ENCODE measurements at regions not wholly inside any gene's neighbourhood (a gene's known extent, or its start where the extent isn't known, plus 50 kb on each side); places are given as distances from the start of the nearest gene placed in this dataset.
"Not testable (repeated sequence)": the region's sequence is repeated elsewhere in the genome, so short reads cannot be mapped to it uniquely, and the experiment has no call there.

DNA sequence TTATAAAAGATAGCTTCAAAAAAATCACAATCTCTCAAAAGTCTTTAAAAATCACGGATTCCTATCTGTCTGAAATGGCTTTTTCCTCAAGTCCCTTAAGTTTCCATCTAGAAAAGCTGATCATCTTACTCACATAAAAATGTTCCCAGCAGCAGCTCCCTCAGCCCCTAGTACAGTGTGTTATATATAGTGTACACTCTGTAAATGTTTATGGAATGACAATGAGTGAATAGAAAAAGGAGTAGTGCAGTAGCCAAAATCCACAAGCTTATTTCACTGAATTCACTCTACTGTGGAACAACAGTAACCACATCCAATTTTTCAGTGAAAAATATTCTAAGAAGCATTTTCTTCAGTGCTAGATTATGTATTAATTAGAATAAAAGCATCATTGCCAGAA lies 609.4 kb downstream of the DTWD2 start:
- no peak for DNase-seq (ENCODE audit: low read depth)

DNA sequence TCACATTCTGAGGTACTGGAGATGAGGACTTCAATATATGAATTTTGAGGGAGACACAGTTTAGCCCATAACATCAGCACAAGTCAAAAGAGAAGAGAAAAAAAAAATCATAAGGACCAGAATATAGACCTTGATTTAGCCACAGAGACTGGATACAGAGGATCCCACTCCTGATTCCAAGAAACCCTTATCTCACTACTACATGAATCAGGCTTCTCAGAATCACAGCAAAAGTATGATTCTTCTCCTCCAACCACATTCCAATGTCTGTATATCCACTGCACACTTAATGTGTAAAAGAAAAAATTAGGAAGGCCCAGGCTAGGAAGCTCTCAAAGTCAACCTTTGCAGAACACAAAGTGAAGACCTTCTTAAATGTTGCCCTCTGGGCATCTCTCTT lies 610.9 kb downstream of the DTWD2 start:
- no peak for DNase-seq (ENCODE audit: low read depth)

DNA sequence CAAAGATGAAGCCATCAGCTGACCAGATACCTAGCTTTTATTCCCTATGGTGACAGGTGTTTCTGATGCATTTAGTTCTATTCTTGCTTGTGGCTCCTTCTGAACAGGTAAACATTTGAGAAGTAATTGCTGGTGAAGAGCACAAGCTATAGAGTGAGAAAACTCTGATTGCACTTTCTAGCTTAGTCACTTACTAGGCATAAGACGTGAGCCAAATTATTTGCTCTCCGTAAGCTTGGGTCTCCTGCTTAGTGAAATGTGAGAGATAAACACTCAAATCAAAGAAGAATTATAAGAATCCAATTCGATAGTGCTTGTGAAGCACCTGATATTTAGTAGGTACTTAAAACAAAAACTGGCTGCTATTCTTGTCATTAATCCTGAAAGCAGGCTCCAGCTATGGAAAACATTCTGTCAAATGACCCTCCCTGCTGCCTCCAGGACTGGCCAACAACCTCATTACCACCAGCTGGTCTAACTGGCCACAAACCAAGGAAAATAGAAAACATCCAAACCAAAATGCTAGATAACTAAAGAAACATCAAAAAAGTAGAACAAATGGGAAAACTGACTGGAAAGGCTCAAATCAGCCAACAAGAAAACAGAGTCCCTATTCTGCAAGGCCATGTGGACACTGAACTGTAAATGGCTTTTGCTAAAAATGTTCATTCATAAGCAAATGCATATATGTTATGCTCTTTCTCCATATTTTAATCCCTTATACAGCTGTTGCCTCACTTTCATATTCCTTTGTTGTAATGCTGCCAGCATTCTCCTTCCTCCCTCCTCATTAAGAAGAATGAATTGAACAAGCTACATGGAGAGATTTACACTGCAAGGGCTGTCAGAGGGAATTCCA lies 616.1 kb downstream of the DTWD2 start:
- DNase-seq (ENCODE audit: low read depth), result no peak

DNA sequence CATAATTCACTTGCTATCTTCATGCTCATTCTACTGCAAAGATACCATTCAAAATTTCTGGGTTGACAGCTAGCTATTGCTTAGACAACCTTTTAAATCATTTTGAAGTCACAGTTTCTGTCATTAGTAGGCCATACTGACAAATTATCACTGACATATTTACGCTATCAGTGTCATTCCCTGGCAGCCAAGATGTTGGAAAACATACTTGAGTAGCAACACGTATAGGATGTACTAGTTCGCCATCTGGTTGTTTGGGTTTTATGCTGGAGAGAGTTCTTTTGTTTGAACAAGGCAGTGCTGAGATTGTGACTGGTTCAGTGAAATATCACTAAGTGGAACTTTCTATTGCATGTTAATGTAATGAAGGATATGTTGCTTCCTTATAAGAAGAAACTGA lies 621.9 kb downstream of the DTWD2 start:
- DNase-seq (ENCODE audit: low read depth), result no peak

DNA sequence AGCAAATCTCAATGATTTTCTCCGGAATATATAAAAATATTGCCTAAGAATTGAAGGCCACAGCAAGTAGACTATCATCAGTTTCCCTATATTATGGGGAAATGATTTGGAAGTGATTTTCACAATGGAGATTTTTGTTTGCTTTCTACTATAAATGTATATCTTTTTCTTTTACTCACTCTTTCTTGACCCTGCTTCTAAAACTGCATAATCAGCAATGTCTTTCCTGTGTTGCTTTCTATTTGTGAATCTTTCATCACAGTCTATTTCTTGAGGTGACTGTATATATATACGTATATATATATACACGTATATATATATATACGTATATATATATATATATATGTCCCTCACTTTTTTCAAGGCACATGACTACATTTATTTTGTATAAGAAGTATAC lies 622.6 kb downstream of the DTWD2 start:
- DNase-seq (ENCODE audit: low read depth), result no peak

DNA sequence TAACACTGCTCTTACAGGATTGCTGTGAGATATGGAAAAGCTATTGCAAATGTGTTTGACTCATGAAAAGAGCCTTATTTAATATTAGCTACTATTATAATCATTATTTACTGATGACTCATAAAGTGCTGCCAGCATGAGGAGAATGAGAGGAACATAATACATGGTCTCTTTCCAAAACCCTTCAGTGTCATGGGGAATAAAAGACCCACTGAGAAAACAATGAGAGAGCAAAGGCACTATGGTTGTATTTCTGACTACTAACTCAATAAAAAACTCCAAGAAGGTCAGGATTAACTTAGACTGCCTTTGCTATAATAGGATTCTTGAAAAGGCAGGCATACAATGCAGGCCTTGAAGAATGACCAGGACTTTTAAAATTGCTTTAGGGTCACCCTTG lies 633.5 kb downstream of the DTWD2 start:
- no peak for DNase-seq (ENCODE audit: low read depth)

DNA sequence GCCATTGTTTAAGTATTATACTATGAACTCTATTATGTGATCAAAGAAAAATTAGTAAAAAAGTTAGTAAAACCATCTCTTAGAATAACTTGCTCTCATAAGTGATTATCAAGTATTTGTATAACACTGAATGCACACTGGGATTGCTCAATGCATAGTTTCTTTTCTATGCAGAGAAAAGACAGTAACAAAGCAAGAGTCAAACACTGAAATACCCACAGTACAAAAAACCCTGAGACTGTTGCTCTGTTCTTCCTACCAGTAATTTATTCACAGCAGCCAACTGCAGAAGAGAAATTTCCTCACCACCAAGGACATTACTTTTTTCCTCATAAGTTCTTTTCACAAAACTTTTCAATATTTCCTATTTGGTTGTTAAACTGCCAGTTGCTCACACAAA lies 634.4 kb downstream of the DTWD2 start:
- no peak for DNase-seq (ENCODE audit: low read depth)

DNA sequence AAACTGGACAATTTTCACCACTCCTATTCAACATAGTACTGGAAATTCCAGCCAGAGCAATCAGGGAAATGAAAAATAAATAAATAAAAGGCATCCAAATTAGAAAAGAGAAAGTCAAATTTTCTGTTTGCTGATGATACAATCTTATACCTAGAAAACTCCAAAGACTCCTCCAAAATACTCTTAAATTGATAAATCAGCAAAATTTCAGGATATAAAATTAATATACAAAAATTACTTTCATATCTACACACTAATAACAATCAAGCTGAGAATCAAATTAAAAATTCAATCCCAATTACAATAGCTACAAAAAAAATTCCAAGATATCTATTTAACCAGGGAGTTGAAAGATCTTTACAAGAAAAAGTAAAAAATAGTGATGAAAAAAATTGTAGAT lies 651.9 kb downstream of the DTWD2 start:
- DNase-seq (ENCODE audit: low read depth), result no peak

DNA sequence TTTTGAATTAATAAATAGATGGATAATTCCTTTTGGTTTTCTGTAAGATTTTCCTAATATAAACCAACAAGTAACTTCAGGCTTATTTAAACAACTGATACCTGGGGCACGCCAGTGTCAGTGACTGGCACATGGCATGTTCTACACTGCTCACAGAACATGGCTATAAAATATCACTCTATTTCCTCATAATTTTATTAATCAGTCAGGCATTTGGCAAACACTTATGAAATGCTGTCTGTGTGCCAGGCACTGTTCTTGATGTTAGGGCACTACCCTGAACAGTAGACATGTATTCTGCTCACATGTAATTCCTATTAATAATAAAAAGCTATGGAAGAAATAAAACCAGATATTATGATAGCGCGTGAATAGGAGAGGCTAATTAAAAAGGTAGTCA lies 661.0 kb downstream of the DTWD2 start:
- DNase-seq (ENCODE audit: low read depth), result no peak

DNA sequence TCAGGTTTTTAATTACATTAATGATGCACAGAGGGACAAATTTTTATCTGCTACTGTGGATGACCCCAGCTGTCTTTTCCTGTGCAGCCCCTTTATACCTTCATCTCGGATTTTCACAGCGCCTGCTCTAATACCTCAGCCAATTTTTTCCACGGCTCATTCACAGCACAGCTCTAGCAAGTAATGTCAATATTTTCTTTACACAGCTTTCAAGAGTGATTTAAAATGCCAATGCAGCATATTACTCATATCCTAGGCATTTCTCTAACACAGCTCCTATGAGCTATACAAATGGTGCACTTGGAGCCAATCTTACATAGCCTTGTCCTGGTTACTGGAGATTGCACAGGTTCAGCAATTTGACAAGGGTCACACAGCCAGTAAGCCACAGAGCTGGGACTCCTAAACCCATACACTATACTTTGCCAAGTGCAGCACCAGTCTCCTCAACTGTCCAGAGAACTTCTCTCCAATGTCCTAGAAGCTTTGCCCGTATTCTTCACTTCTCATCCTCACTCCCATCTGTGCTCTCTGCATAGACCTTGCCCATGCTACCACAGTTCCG lies 661.8 kb downstream of the DTWD2 start:
- DNase-seq (ENCODE audit: low read depth), result no peak

DNA sequence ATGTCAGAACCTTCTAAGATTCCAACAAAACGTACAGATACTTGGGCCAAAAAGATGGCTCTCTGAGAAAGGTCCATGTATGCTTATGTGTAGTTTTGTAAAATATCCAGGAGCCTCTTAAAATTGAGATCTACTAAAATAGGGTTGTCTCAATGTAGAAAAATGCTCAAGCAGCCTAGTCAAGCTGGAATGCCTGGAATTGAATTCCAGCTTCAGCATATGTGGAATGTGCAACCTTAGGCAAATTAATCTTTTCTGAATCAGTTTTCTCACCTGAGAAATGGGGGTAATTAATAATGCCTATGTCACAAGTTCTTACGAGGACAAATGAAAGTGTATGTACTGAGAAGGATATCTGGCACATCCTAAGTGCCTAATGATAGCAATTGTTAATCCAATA lies 662.4 kb downstream of the DTWD2 start:
- no peak for DNase-seq (ENCODE audit: low read depth)

DNA sequence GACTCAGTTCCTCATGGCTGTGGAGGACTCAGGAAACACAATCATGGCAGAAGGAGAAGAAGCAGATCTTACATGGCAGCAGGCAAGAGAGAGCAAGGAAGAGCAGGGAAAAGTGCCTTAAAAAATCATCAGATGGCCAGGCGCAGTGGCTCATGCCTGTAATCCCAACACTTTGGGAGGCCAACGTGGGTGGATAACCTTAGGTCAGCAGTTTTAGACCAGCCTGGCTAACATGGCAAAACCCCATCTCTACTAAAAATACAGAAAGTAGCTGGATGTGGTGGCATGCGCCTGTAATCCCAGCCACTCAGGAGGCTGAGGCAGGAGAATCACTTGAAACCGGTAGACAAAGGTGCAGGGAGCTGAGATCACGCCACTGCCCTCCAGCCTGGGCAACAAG lies 664.6 kb downstream of the DTWD2 start:
- not testable (repeated sequence) for DNase-seq (ENCODE audit: low read depth)

DNA sequence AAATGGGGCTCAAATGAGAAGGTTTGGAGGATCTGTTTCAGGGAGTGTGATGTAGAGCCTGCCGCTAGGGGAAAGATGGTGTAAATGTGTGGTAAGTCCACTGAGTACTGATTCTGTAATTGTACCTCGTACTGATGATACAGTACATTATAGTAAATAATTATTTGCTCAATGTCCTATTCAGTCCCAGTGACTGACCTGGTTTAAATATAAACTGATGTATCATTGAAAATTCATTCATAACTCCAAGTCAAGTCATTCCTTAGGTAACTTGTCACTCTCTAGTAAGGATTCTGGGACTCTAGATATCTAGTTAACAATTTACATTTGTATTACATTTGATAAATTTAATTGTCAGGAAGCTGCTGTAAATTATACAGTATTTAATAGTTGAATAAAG lies 667.3 kb downstream of the DTWD2 start:
- DNase-seq (ENCODE audit: low read depth), result no peak

DNA sequence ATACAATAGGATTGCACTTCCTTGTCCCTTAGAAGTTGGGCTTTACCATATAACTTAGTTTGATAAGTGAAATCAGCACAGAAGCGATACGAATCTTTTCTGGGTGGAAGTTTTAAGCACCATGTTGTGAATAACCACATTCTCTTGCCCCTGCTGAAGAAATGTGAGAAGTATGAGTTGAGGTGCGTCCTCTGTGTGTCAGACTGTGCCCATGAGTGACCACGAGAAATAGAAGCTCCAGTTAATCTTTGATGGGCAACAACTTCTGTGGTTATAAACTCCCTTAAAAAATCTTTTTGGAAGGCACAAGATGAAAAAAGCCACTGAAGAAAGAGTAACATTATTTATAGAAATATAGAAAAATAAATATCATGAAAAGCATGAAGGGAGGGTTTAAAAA lies 668.2 kb downstream of the DTWD2 start:
- no peak for DNase-seq (ENCODE audit: low read depth)

DNA sequence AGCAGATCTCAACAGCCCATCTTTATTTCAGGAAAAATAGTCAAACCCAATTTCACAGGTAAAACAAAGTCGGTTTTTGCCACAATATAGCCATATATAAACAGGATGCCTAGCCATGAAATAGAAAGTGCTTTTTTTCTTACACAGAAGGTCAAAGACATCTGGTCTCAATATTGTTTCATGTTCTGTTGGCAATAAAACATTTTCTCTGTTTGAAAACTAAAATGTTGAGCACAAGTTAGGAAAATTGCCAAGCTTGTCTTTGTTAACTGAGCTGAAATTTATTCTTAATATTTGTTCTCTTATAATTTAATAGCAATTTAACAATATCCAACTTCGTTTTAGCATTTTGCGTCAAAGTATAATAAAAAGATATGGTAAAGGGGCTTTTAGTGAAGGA lies 673.4 kb downstream of the DTWD2 start:
- no peak for DNase-seq (ENCODE audit: low read depth)

DNA sequence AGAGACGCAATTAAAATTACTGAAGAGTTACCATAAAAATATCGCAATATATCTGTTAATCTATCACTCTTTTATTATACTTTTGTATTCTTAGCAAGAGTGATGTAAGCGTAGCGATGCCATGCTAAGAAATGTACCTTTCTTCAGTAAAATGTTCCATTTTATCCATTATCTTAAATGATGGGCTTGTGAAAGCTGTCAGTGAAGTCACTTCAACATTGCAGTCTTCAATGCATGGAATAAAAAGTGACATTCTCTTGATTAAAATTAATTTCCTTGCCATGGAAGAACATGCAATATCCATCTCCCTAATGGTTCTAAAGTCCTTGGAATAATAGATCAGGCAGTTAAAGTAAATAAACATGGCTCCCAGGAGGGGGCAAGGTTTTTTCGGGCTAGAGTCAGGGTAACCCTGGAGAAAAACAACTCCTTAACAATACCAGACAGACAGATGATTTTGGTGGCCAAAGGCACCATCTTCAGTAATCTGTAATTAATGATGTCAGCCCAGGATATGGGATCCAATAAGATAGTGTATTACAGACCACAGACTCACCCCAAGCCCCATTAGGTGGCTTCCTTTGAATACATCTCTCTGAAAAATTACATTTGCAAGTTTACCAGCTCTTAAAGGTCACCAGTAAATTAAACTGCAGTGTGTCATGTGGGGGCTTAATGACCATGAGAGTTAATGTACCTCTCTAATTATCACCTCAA lies 677.1 kb downstream of the DTWD2 start:
- no peak for DNase-seq (ENCODE audit: low read depth)

DNA sequence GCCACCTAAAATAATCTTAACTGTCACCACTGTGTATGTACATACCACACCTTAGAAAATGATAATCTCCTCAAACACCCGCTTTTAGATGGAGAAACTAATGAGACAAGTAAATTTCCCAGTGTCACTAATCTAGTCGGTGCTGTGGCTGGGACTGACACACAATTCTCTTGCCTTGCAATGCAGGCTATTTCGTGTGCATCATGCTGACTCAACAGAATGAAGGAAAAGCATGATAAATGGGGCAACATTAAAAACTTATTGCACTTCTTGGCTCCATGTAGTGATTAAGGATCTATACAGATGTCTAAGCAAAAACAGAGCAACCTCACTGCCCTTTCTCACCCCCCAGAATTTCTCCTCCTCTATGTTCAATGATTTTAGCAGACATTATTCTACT lies 677.9 kb downstream of the DTWD2 start:
- DNase-seq (ENCODE audit: low read depth), result no peak

DNA sequence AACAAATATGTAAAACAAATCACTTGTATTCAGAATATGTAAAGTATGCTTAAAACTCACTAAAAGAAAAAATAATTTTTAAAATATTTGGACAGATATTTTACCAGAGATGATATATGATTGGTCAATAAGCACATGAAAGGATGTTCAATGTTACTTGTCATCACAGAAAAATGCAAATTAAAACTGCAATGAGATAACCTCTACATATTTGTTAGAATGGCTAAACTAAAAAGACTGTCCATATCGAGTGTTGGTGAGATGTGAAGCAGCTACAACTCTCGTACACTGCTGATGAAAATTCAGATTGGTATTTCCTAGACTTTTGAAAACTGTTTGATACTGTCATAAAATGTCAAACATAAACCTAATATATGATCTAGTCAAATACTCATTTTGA lies 685.1 kb downstream of the DTWD2 start:
- no peak for DNase-seq (ENCODE audit: low read depth)

DNA sequence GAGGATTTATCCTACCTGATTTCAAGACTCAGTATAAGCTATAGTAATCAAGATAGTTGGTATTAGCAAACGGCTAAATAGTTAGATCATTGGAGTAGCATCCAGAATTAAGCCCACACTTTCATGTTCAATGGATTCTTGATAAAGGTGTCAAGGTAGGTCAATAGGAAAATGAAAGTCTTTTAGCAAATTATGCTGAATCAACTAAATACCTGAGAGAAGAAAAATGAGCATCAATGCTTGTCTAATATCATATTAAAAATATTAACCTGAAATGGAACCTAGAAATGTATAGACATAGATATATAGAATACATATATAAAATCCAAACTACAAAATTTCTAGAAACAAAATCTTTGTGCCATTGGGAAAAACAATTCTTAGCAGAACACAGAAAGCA lies 685.6 kb downstream of the DTWD2 start:
- no peak for DNase-seq (ENCODE audit: low read depth)

DNA sequence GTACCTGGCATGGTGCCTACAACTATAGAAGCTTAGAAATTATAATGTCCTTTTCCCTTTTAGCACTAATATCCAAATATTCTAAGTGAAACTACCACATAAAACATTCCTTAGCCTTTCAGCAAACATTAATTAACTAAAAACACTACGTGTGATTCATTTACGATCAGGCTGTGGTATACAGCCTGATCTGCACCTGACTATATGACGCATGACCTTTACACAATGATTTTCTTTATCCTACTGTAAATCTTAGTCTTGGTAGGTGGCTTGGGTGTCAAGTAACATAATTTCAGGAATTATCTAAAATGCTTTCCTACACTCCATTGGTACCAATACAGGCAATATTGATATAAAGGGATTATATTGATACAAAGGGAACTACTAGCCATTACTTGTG lies 686.7 kb downstream of the DTWD2 start:
- no peak for DNase-seq (ENCODE audit: low read depth)

DNA sequence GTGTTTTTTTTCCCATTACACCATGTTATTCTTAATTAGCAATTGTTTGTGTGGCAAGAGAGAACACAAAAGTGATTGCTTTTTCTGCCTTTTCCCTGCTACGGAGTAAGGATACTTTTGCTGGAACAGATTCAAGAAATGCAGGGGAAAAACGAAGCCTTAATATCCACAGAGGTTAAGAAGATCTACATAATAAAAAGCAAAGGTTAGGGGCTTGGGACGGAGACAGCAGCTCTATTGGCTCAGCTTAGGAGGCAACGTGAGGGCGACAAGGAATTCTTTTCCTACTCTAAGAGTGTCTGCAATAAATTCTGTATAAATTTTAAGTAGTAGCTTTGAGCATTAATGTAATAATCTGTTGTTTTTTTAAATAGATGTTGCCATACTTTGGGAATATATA lies 693.3 kb downstream of the DTWD2 start:
- no peak for DNase-seq (ENCODE audit: low read depth)

DNA sequence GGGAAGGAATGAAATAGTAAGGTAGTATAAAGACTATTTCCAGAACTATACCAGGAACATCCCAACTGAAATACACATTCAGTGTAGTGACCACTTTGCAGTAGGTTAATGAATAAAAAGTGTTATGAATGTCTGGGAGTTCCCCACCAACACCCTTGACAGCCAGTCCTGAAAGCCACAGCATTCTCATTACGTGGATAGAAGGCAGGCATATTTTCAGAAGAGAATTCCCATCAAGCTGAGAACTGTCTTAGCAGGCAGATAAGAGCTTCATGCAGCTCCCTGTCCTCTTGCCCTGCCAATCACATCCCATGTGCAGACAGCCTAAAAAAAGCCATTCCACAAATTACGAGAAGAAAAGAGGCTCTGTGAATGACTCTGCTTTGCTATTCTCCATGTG lies 695.0 kb downstream of the DTWD2 start:
- DNase-seq (ENCODE audit: low read depth), result no peak

DNA sequence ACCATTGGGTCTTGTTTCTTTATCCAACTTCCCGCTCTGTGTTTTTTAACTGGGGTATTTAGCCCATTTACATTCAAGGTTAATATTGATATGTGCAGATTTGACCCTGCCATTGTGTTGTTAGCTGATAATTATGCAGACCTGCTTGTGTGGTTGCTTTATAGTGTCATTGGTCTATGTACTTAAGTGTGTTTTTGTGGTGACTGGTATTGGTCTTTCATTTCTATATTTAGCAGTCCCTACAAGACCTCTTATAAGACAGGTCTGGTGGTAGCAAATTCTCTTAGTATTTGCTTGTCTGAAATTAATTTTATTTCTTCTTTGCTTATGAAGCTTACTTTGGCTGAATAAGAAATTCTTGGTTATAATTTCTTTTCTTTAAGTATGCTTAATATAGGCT lies 698.1 kb downstream of the DTWD2 start:
- DNase-seq (ENCODE audit: low read depth), result no peak

All from stimulated activated CD4-positive, alpha-beta T cell treated with anti-CD3 and anti-CD28 coated beads, Interleukin-2, amount 100 ng/mL, for 4 hours (primary cell).